Activated gamma-delta T cell treated with anti-CD3 and anti-CD28 coated beads, Interleukin-2, amount 50 U/mL, for 16 hours (primary cell): ENCODE measurements at regions not wholly inside any gene's neighbourhood (a gene's known extent, or its start where the extent isn't known, plus 50 kb on each side); places are given as distances from the start of the nearest gene placed in this dataset.

Experiments
- DNase-seq: peaks from one replicate; pipeline ENCODE4 v3.0.0-alpha.2; 2020; ENCODE audit warnings: low read depth

- no peak for DNase-seq
Observed at GRCh38 chr12:107525063-107525718, 160.4 kb upstream of the PWP1 start.

- no peak for DNase-seq
Observed at GRCh38 chr12:107525719-107526554, 159.7 kb upstream of the PWP1 start.

- no peak for DNase-seq
Observed at GRCh38 chr12:107526555-107527180, 158.9 kb upstream of the PWP1 start.

- no peak for DNase-seq
Observed at GRCh38 chr12:107528731-107529365, 156.8 kb upstream of the PWP1 start.

- DNase-seq: no peak
Observed at GRCh38 chr12:107529991-107530390, 155.6 kb upstream of the PWP1 start.

GRCh38 chr12:107530701-107531100 lies 154.9 kb upstream of the PWP1 start:
- DNase-seq: no peak

GRCh38 chr12:107533218-107533617 lies 152.4 kb upstream of the PWP1 start:
- DNase-seq: no peak

- no peak for DNase-seq
Observed at GRCh38 chr12:107536613-107537012, 149.0 kb upstream of the PWP1 start.

- DNase-seq: no peak
Observed at GRCh38 chr12:107537464-107538119, 148.0 kb upstream of the PWP1 start.

GRCh38 chr12:107539196-107539939 lies 146.2 kb upstream of the PWP1 start:
- no peak for DNase-seq

- DNase-seq: no peak
Observed at GRCh38 chr12:107541001-107541705, 144.4 kb upstream of the PWP1 start.

- DNase-seq: no peak
Observed at GRCh38 chr12:107543416-107543815, 142.2 kb upstream of the PWP1 start.

- DNase-seq: no peak
Observed at GRCh38 chr12:107543841-107544240, 141.8 kb upstream of the PWP1 start.

GRCh38 chr12:107544937-107545336 lies 140.7 kb upstream of the PWP1 start:
- no peak for DNase-seq

- DNase-seq: no peak
Observed at GRCh38 chr12:107545737-107546353, 139.8 kb upstream of the PWP1 start.

GRCh38 chr12:107547389-107547788 lies 138.2 kb upstream of the PWP1 start:
- DNase-seq: no peak

- DNase-seq: no peak
Observed at GRCh38 chr12:107549651-107550480, 135.7 kb upstream of the PWP1 start.

- DNase-seq: no peak
Observed at GRCh38 chr12:107551434-107551833, 134.2 kb upstream of the PWP1 start.

- no peak for DNase-seq
Observed at GRCh38 chr12:107552263-107552662, 133.3 kb upstream of the PWP1 start.
